ENCODE measurements at regions not wholly inside any gene's neighbourhood (a gene's known extent, or its start where the extent isn't known, plus 50 kb on each side); places are given as distances from the start of the nearest gene placed in this dataset.

- no peaks in the 10 kb centered on the region for H3K4me1 ChIP-seq (replicated peaks in 1 of 4; ENCODE audit: control insufficient read depth in 3 of 4, insufficient read depth in 4 of 4, low read length in 3 of 4)
- H3K18ac ChIP-seq (ENCODE audit: extremely low read depth, low read length), result no peak overlapping the region
- H3K9me3 ChIP-seq (ENCODE audit: insufficient read depth in 2 of 2, low read depth in 1 of 2, low read length in 1 of 2), result no peaks in the 10 kb centered on the region
- H3K23ac ChIP-seq (ENCODE audit: insufficient read length), result no peak overlapping the region
- no peak overlapping the region for H3K14ac ChIP-seq (ENCODE audit: insufficient read length)
- no peak overlapping the region for H2BK15ac ChIP-seq (ENCODE audit: low read length)
- H3K56ac ChIP-seq (replicated peaks; ENCODE audit: insufficient read length, low read depth, low read length), result no peak overlapping the region
- no peak overlapping the region for H2BK120ac ChIP-seq (replicated peaks; ENCODE audit: low read depth, low read length)
- H4K5ac ChIP-seq (ENCODE audit: insufficient read length, low read depth, low read length), result no peak overlapping the region
- no peak for DNase-seq (ENCODE audit: low read depth in 1 of 2, low spot score in 2 of 2)
- CTCF ChIA-PET (ENCODE audit: partially characterized antibody), result no interaction called here
- H3K9ac ChIP-seq (replicated peaks in 1 of 4; ENCODE audit: extremely low read depth in 1 of 4, low read depth in 3 of 4, low read length in 3 of 4), result no peak overlapping the region
- no peaks in the 10 kb centered on the region for H3K27me3 ChIP-seq (replicated peaks in 1 of 4; ENCODE audit: control insufficient read depth in 3 of 4, extremely low read depth in 1 of 4, insufficient read depth in 3 of 4, low read length in 3 of 4)
- H4K91ac ChIP-seq (replicated peaks; ENCODE audit: insufficient read length, low read length), result no peak overlapping the region
- no peak overlapping the region for H3K4me2 ChIP-seq (ENCODE audit: insufficient read depth in 1 of 2, low read depth in 2 of 2, low read length in 2 of 2)
- H3K36me3 ChIP-seq (ENCODE audit: control insufficient read depth in 2 of 4, insufficient read depth in 4 of 4, low read length in 3 of 4), result no peaks in the 10 kb centered on the region
- POLR2A ChIA-PET (ENCODE audit: partially characterized antibody), result no interaction called here
- no peak overlapping the region for H2AK5ac ChIP-seq (ENCODE audit: low read depth, low read length)
- H3K79me2 ChIP-seq (ENCODE audit: control insufficient read depth in 1 of 2, insufficient read depth in 2 of 2, low read length in 2 of 2), result no peaks in the 10 kb centered on the region
- no peak overlapping the region for H2BK12ac ChIP-seq (ENCODE audit: low read depth, low read length)
- H3K23me2 ChIP-seq (ENCODE audit: low read depth, low read length), result no peaks in the 10 kb centered on the region
- no peak overlapping the region for H3K4me3 ChIP-seq (ENCODE audit: extremely low read depth in 1 of 4, insufficient read depth in 2 of 4, low read depth in 3 of 4, low read length in 4 of 4)
- no peak overlapping the region for H2BK5ac ChIP-seq (ENCODE audit: low read depth, low read length)
- FAIRE-seq, result no peak
- H3K79me1 ChIP-seq (ENCODE audit: low read depth, low read length), result no peaks in the 10 kb centered on the region
- H3K4ac ChIP-seq (replicated peaks; ENCODE audit: insufficient read length, low read depth, low read length), result no peak overlapping the region
- H3K27ac ChIP-seq (ENCODE audit: low read depth, low read length), result no peak overlapping the region
- H2AFZ ChIP-seq (ENCODE audit: low read length), result no peak overlapping the region
- no peaks in the 10 kb centered on the region for H4K20me1 ChIP-seq (replicated peaks in 1 of 2; ENCODE audit: control insufficient read depth in 1 of 2, insufficient read depth in 2 of 2, low read length in 2 of 2)
- H4K8ac ChIP-seq (ENCODE audit: extremely low read depth, insufficient read depth, low read length), result no peak overlapping the region
- H2BK20ac ChIP-seq (ENCODE audit: low read length), result no peak overlapping the region
- TF ChIP-seq MAFK (IDR thresholded peaks at IDR 0.05; ENCODE audit: low read depth, low read length) (peak; percentile 70; the same call in 1 of the 2 replicates), CBX8 (IDR thresholded peaks at IDR 0.05; ENCODE audit: borderline replicate concordance, low read depth, low read length) (no peak)
These were observed 205.2 kb downstream of the CSNK1G3 start for GRCh38 chr5:123717139-123717538.

Measured in H1 (cell line).